RWPE1 (cell line): ENCODE measurements at regions not wholly inside any gene's neighbourhood (a gene's known extent, or its start where the extent isn't known, plus 50 kb on each side); places are given as distances from the start of the nearest gene placed in this dataset.
"Not testable (repeated sequence)": the region's sequence is repeated elsewhere in the genome, so short reads cannot be mapped to it uniquely, and the experiment has no call there.

Experiments used
- CTCF ChIA-PET: fragments of 350-600 bp; sonication (Branson Sonifier 250); formaldehyde crosslinking; extraction: SDS; loops from one replicate; lab custom pipeline; 2021; lab: Yijun Ruan, JAX
- POLR2A ChIA-PET: fragments of 400-600 bp; formaldehyde crosslinking; extraction: SDS; loops from one replicate; lab custom pipeline; 2020; ENCODE audit warnings: antibody characterized with exemption; ENCODE audit not compliant: low non-redundant PET; lab: Yijun Ruan, JAX
- DNase-seq: peaks from one replicate; pipeline ENCODE4 v3.0.0; 2012; ENCODE audit warnings: low spot score
- H3K27ac ChIP-seq: fragments of 450-650 bp; 2 replicates; pipeline ENCODE4 v1.5.1; 2017
- TF ChIP-seq, protein P1 (sequence below): fragments of 450-650 bp; conservative IDR thresholded peaks from 2 replicates; pipeline ENCODE4 v1.5.1; 2017; ENCODE audit warnings: low read depth, mild to moderate bottlenecking

DNA sequence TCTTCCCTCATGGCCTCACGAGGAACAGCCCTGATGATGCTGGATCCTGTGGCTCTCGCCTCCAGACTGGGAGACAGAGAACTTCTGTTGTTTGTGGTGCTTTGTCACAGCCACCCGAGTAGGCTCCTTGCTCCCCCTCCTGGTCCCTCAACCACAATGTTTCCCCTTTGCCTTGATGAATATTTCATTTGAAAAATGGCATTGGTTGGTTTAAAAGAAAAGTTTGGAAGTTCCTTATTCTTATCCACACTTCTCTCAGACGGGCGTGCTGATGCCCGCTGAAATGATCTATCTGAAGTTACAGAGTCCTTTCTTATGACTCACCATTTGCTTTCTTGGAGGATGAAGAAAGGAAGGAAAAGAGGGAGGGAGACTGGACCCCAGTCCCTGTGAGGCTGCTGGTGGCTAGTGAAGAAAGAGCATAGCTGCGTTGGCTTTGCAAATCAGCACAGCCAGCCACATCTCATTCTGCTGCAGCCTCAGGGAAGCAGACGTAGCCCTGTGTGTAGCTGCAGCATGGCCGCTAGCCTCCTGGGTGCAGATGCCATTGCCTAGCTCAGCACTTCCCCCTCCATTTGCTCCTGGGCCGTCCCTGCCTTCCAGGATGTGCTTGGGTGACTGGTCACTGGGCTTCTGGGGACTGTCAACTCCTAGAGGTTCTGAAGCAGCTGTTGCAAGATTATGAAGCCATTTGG is 185.9 kb downstream of the ERCC6L2 start:
- H3K27ac ChIP-seq: peak overlapping the region; percentile 58
- ChIA-PET CTCF (interaction anchor here (0.6 to 1.3 kb wide), 7 partner anchors 10 to 1568 kb away, joined by 3 to 6 read pairs (median 3); no protein-coding TSS in a partner anchor), POLR2A (no interaction called here)
- TF ChIP-seq, protein P1, sequence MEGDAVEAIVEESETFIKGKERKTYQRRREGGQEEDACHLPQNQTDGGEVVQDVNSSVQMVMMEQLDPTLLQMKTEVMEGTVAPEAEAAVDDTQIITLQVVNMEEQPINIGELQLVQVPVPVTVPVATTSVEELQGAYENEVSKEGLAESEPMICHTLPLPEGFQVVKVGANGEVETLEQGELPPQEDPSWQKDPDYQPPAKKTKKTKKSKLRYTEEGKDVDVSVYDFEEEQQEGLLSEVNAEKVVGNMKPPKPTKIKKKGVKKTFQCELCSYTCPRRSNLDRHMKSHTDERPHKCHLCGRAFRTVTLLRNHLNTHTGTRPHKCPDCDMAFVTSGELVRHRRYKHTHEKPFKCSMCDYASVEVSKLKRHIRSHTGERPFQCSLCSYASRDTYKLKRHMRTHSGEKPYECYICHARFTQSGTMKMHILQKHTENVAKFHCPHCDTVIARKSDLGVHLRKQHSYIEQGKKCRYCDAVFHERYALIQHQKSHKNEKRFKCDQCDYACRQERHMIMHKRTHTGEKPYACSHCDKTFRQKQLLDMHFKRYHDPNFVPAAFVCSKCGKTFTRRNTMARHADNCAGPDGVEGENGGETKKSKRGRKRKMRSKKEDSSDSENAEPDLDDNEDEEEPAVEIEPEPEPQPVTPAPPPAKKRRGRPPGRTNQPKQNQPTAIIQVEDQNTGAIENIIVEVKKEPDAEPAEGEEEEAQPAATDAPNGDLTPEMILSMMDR: no peak
- DNase-seq: peak; percentile 64

DNA sequence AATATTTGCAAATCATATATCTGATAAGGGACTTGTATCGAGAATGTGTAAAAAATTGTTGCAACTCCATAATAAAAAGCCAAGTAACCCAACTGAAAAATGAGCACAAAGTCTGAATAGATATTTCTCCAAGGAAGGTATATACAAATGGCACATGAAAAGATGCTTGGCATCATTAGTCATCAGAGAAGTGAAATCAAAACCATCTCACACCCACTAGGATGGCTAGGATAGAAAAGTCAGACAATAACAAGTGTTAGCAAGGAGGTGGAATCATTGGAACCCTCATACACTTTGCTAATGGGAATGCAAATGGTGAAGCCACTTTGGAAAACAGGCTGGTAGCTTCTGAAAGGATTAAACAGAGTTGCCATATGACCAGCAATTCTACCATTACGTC is 182.7 kb downstream of the ERCC6L2 start:
- POLR2A ChIA-PET: no interaction called here
- no peak overlapping the region for H3K27ac ChIP-seq
- CTCF ChIA-PET: no interaction called here
- DNase-seq: no peak
- TF ChIP-seq, protein P1: no peak

DNA sequence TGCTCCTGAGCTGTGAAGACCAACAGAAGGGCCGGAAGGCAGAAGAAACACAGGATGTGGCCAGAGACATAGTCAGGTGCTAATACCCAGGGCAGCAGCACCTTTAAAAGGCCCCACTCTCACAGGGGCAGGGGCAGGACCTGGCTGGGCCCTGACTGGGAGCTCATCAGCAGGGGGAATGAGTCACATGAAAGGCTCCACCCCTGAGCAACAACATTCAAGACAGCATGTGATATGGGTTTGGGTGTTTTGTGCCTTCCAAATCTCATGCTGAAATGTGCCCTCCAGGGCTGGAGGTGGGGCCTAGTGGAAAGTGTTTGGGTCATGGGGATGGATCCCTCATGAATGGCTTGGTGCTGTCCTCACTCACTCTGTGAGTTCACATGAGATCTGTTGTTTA is 181.7 kb downstream of the ERCC6L2 start:
- ChIA-PET POLR2A (no interaction called here), CTCF (interaction anchor here (0.6 to 1.0 kb wide), 2 partner anchors 174 to 613 kb away, joined by 3 to 4 read pairs; no protein-coding TSS in a partner anchor)
- TF ChIP-seq, protein P1: no peak
- peak; percentile 34 for DNase-seq
- H3K27ac ChIP-seq: no peak overlapping the region

DNA sequence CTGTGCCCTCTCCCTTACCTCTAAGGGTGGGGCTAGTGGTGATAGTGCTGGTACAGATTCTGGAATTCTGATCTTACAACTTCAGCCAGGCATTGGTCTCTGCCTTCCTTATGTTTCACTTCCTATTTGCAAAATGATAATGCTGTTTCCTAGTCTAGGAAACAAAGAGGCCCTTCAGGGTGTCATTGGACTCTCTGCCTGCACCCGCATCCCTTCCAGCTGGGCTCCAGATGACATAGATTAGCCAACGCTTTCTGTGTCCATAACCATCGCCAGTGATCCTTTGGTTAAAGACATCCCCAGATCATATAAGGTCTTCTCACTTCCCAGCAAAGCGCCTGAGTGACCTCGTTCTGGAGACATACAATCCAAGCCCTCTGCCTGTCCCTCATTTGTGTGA is 180.7 kb downstream of the ERCC6L2 start:
- POLR2A ChIA-PET: no interaction called here
- CTCF ChIA-PET: no interaction called here
- H3K27ac ChIP-seq: no peak overlapping the region
- DNase-seq: no peak
- TF ChIP-seq, protein P1: no peak

DNA sequence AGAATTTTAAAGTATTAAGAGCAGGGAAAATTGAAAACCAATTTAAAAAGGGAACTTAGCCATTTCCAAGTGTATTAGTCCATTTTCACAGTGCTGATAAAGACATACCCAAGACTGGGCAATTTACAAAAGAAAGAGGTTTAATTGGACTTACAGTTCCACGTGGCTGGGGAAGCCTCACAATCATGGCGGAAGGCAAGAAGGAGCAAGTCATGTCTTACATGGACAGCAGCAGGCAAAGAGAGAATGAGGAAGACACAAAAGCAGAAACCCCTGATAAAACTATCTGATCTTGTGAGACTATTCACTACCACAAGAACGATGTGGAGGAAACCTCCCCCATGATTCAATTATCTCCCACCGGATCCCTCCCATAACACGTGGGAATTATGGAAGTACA is 178.8 kb downstream of the ERCC6L2 start:
- POLR2A ChIA-PET, H3K27ac ChIP-seq, CTCF ChIA-PET, DNase-seq: not testable (repeated sequence)

DNA sequence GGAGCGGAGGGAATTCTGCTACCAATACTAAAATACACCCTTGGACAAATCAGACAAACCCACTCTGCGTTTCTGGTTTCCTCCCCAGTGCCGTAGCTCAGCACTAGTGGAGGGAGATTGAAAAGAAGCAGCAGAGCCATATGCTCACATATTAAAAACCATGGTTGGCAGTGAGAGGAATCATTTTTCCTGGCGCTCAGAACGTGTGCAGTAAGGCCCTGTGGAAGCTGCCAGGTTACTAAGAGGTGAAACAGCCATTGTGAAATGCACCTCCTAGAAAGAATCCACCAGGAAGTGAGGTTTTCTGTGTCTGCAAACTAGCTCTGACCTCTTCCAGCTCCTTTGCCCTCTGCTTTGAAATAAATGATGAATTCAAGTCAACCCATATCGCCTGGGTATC is 177.2 kb downstream of the ERCC6L2 start:
- no peak for DNase-seq
- TF ChIP-seq, protein P1: no peak
- ChIA-PET CTCF (no interaction called here), POLR2A (no interaction called here)
- H3K27ac ChIP-seq: no peak overlapping the region

DNA sequence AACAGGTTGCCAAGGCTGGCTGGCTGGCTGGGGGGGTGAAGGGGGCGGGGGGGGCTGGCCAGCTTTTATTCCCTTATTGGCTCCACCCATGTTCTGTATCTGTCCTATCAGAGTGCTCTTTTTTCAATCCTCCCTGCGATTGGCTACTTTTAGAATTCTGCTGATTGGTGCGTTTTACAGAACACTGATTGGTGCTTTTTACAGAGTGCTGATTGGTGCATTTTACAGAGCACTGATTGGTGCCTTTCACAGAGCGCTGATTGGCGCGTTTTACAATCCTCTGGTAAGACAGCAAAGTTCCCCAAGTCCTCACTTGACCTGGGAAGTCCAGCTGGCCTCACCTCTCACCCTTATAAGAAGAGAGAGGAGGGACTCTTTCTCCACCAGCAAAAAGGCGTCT is 175.9 kb downstream of the ERCC6L2 start:
- TF ChIP-seq, protein P1: no peak
- DNase-seq: no peak
- no peak overlapping the region for H3K27ac ChIP-seq
- ChIA-PET CTCF (no interaction called here), POLR2A (no interaction called here)
